Pancreas (tissue), 10 donors: ENCODE measurements at regions not wholly inside any gene's neighbourhood (a gene's known extent, or its start where the extent isn't known, plus 50 kb on each side); places are given as distances from the start of the nearest gene placed in this dataset.
"Not testable (repeated sequence)": the region's sequence is repeated elsewhere in the genome, so short reads cannot be mapped to it uniquely, and the experiment has no call there.

Experiments
- ATAC-seq, 4 donors: fragments of 200-7000 bp; cut with Tn5 transposase; one replicate each; pipeline versions ENCODE4 v1.8.0 to v1.9.1; 2020; ENCODE audit warnings: mild to moderate bottlenecking in 4 of 4, moderate library complexity in 4 of 4
- DNase-seq, 6 donors: peaks; one replicate each; pipeline ENCODE4 v3.0.0-alpha.2; 2020
- FAIRE-seq: peaks from 2 replicates; lab custom pipeline; 2012; peaks lifted over from hg19 to GRCh38; lab: Jason Lieb, UNC
- H3K27ac ChIP-seq, 4 donors: fragments of 200-600 bp; sonication (generic); 1 replicate in 3 of 4; 2 replicates in 1 of 4; pipeline versions ENCODE4 v1.5.0 to v1.8.0; 2020
- H3K27me3 ChIP-seq, 4 donors: fragments of 200-600 bp; one replicate each; pipeline ENCODE4 v1.8.0; 2021
- H3K36me3 ChIP-seq, 3 donors: fragments of 200-600 bp; sonication (generic) in 1 of 3; one replicate each; pipeline versions ENCODE4 v1.5.0 to v1.8.0; 2020 to 2021
- H3K4me1 ChIP-seq, 3 donors: fragments of 200-600 bp; one replicate each; pipeline ENCODE4 v1.8.0; 2021
- H3K4me3 ChIP-seq, 4 donors: fragments of 200-600 bp; sonication (generic) in 2 of 4; one replicate each; pipeline versions ENCODE4 v1.5.0 to v1.8.0; 2020 to 2021
- H3K9me3 ChIP-seq, 4 donors: fragments of 200-600 bp; one replicate each; pipeline ENCODE4 v1.8.0; 2021
- WGBS, 2 donors: extraction: QIAGEN DNeasy Blood & Tissue Kit; methylation state at CpG; one replicate each; pipeline ENCODE4 v1.1.7; 2013; 5-methylcytosine and 5-hydroxymethylcytosine counted together
- intact Hi-C, 3 donors: fragments of 100-400 bp; cut with DNase I; formaldehyde crosslinking; loops; one replicate each; pipeline versions ENCODE4 v1.11.1 to v1.14.2; 2022
- TF ChIP-seq, protein P1 (sequence below), 4 donors: fragments of 200-600 bp; sonication (generic) in 3 of 4; IDR thresholded peaks; one replicate each; pipeline versions ENCODE4 v1.5.0 to v1.8.0; 2021; ENCODE audit warnings: antibody characterized with exemption in 4 of 4
- donor health status: healthy with polysubstance abuse.
- donor health status: DM: no; HTN: no; CAD: no; lungs with moderate emphysema.
- donor health status: DM: no; HTN: no; CAD: no.
- donor health status: control.
- donor health status: control.
- donor health status: Bipolar disorder and iron deficiency.
- donor health status: DM: yes; HTN: yes; CAD: no.
- donor health status: DM: no; HTN: no; CAD: no.
- donor health status: DM: no; HTN: no; CAD: no.
- donor health status: DM: yes; HTN: yes; CAD: no.

DNA sequence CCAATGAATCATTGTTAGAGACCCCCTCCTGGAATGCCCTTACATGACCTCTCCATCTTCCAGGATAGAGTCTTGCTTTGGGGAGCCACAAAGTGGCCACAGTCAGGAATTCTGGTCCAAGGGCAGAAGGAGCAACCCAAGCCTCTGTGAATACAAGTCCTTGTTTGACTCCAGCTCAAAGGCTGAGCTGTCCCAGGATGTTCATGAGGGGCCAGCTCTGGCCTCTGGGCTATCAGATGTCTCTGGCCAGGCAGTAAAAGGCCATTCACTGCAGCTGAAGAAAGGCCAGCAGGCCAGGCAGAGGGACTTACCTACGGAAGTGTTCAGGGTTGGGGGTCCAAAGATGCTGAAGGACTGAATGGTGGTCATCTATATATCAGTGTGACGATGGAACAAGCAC, 98.3 kb upstream of the IPO9 start:
- DNase-seq: no peak
- ATAC-seq: no peak
- FAIRE-seq: no peak
- no peak overlapping the region for H3K4me3 ChIP-seq
- no peaks in the 10 kb centered on the region for H3K9me3 ChIP-seq
- H3K27ac ChIP-seq: no peak overlapping the region
- no peaks in the 10 kb centered on the region for H3K36me3 ChIP-seq
- intact Hi-C loops: no loop called here
- WGBS, 2 donors: 70 to 75% methylated on average over 2 of the region's 2 CpGs
- no peaks in the 10 kb centered on the region for H3K27me3 ChIP-seq
- H3K4me1 ChIP-seq: no peaks in the 10 kb centered on the region
- TF ChIP-seq, protein P1, sequence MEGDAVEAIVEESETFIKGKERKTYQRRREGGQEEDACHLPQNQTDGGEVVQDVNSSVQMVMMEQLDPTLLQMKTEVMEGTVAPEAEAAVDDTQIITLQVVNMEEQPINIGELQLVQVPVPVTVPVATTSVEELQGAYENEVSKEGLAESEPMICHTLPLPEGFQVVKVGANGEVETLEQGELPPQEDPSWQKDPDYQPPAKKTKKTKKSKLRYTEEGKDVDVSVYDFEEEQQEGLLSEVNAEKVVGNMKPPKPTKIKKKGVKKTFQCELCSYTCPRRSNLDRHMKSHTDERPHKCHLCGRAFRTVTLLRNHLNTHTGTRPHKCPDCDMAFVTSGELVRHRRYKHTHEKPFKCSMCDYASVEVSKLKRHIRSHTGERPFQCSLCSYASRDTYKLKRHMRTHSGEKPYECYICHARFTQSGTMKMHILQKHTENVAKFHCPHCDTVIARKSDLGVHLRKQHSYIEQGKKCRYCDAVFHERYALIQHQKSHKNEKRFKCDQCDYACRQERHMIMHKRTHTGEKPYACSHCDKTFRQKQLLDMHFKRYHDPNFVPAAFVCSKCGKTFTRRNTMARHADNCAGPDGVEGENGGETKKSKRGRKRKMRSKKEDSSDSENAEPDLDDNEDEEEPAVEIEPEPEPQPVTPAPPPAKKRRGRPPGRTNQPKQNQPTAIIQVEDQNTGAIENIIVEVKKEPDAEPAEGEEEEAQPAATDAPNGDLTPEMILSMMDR (IDR thresholded peaks at IDR 0.05): no peak

DNA sequence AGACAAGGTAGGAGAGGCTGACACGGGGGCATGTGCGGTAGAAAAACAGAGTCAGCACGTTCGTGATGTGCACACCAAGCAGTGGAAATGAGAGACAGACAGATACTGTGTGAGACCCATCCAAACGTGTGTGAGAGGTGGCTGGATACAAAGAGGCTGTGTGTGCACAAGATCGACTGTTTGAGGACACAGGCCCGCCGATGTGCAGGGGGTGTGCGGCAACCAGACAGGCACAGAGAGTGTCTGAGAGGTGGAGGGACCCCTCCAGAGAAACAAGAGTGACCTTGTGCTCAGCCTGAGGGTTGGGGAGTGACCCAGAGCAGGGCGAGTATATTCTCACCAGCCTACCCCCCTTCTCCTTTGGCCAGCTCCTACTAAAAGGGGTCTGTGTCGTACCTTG, 97.8 kb upstream of the IPO9 start:
- TF ChIP-seq, protein P1 (IDR thresholded peaks at IDR 0.05): no peak
- FAIRE-seq: no peak
- Histone ChIP-seq H3K27ac (no peak overlapping the region), H3K4me1 (no peaks in the 10 kb centered on the region), H3K4me3 (no peak overlapping the region), H3K27me3 (no peaks in the 10 kb centered on the region), H3K36me3 (no peaks in the 10 kb centered on the region), H3K9me3 (no peaks in the 10 kb centered on the region)
- ATAC-seq: peak in 1 of 4 donors; percentile 12
- no peak for DNase-seq
- intact Hi-C loops: no loop called here
- WGBS, 2 donors: 73 to 78% methylated on average over 11 of the region's 11 CpGs

DNA sequence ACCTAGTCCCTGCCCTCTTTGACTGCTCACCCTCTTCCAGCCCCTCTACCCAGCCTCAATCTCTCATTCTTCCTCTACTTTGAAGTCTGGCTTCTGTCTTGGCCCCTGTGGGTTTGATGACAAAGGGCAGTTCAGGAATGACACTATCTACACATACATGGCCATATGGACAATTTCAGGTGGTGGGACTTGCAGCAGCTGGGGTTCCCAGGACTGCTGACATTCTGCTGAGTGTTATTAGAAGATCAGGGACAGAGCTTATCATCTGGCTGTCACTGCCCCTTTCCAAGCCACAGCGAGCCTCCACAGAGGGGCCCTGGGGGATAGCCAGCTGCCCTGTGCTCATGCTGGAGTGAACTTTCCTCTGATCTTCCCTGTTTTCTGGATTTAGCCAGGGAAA, 97.4 kb upstream of the IPO9 start:
- 21 to 37% methylated on average over 1 of the region's 1 CpG for WGBS, 2 donors
- FAIRE-seq (no peak), DNase-seq (no peak), ATAC-seq (peak; percentile 24 to 55 (median 38))
- intact Hi-C loops: no loop called here
- no peak overlapping the region for H3K27ac ChIP-seq
- no peaks in the 10 kb centered on the region for H3K4me1 ChIP-seq
- TF ChIP-seq, protein P1 (IDR thresholded peaks at IDR 0.05): no peak
- H3K36me3 ChIP-seq: no peaks in the 10 kb centered on the region
- H3K27me3 ChIP-seq: no peaks in the 10 kb centered on the region
- no peaks in the 10 kb centered on the region for H3K9me3 ChIP-seq
- H3K4me3 ChIP-seq: no peak overlapping the region

DNA sequence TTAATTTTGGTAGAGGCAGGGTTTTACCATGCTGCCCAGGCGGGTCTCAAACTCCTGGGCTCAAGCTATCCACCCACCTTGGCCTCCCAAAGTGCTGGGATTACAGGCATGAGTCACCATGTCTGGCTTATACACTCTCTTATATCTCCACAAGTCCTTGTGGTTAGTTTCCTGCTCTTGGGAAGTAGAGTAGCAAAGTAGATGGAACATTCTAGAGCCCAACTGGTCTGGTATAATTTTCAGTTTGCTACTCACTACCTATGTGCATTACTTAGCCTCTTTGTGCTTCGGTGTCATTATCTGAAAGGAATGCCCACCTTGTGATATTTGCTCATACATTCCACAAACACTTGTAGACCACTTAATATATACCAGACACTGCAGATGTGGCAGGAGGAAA, 96.6 kb upstream of the IPO9 start:
- Histone ChIP-seq H3K4me3 (no peak overlapping the region), H3K27me3 (no peaks in the 10 kb centered on the region), H3K4me1 (no peaks in the 10 kb centered on the region), H3K27ac (no peak overlapping the region), H3K9me3 (no peaks in the 10 kb centered on the region), H3K36me3 (no peaks in the 10 kb centered on the region)
- intact Hi-C loops: no loop called here
- 91 to 100% methylated on average over 2 of the region's 2 CpGs for WGBS, 2 donors
- FAIRE-seq: no peak
- no peak for DNase-seq
- TF ChIP-seq, protein P1 (IDR thresholded peaks at IDR 0.05): no peak
- peak in 2 of 4 donors; percentile 33 to 36 for ATAC-seq

DNA sequence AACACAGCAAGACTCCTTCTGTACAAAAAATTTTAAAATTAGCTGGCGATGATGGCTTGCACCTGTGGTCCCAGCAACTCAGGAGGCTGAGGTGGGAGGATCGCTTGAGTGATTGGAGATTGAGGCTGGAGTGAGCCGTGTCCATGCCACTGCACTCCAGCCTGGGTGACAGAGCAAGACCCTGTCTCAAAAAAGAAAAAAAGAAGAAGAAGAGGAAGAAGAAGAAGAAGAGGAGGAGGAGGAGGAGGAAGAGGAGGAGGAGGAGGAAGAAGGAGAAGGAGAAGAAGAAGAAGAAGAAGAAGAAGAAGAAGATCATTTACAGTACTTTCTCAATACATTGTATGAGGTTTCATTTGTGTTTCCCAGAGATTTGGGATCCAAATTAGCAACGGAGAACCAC, 94.7 kb upstream of the IPO9 start:
- H3K36me3 ChIP-seq, FAIRE-seq, H3K9me3 ChIP-seq, H3K4me1 ChIP-seq, H3K27ac ChIP-seq, H3K4me3 ChIP-seq, DNase-seq, H3K27me3 ChIP-seq, ATAC-seq, intact Hi-C loops: not testable (repeated sequence)
- 77 to 87% methylated on average over 4 of the region's 4 CpGs for WGBS, 2 donors
